ENCODE measurements at regions not wholly inside any gene's neighbourhood (a gene's known extent, or its start where the extent isn't known, plus 50 kb on each side); places are given as distances from the start of the nearest gene placed in this dataset.

- no peak for TF ChIP-seq CTCF (IDR thresholded peaks at IDR 0.05; ENCODE audit: low read depth, low read length)
- no peak for TF ChIP-seq POLR2A (IDR thresholded peaks at IDR 0.05; ENCODE audit: extremely low read depth, insufficient read length)
Observed at GRCh38 chr2:39996653-39997080, 217.6 kb upstream of the THUMPD2 start.

Data from NB4 (cell line).